Peyer's patch (tissue), 4 donors: ENCODE measurements at regions not wholly inside any gene's neighbourhood (a gene's known extent, or its start where the extent isn't known, plus 50 kb on each side); places are given as distances from the start of the nearest gene placed in this dataset.

Experiments
- CTCF ChIP-seq, 6 experiments: fragments of 450-650 bp in 4 of 6; fragments of 200-600 bp in 2 of 6; sonication (generic) in 1 of 6; IDR thresholded peaks; one replicate each; pipeline ENCODE4 v1.5.1; 2017 to 2019; ENCODE audit warnings: antibody characterized with exemption in 6 of 6, mild to moderate bottlenecking in 3 of 6, moderate library complexity in 1 of 6
- POLR2A ChIP-seq, 2 donors: fragments of 450-650 bp; IDR thresholded peaks; one replicate each; pipeline ENCODE4 v1.5.1; 2017; ENCODE audit warnings: antibody characterized with exemption in 2 of 2, mild to moderate bottlenecking in 2 of 2, moderate library complexity in 2 of 2

GRCh38 chrX:115988825-115989224 lies 181.7 kb upstream of the AGTR2 start:
- peak in 1 of 6 experiments; percentile 18 for TF ChIP-seq CTCF (IDR thresholded peaks at IDR 0.05)
- TF ChIP-seq POLR2A (IDR thresholded peaks at IDR 0.05) = no peak
